Uterus (tissue), 3 donors: ENCODE measurements at regions not wholly inside any gene's neighbourhood (a gene's known extent, or its start where the extent isn't known, plus 50 kb on each side); places are given as distances from the start of the nearest gene placed in this dataset.

Experiments used
- DNase-seq, 2 donors: peaks; one replicate each; pipeline ENCODE4 v3.0.0-alpha.2; 2019 to 2020
- H3K27ac ChIP-seq, 2 donors: fragments of 200-600 bp; sonication (generic); 1 replicate in 1 of 2; 2 replicates in 1 of 2; pipeline ENCODE4 v1.5.1; 2016 to 2018
- H3K27me3 ChIP-seq, 2 donors: fragments of 200-600 bp; sonication (generic); one replicate each; pipeline ENCODE4 v1.5.1; 2018 to 2019; ENCODE audit warnings: control low read depth in 1 of 2
- H3K36me3 ChIP-seq, 2 donors: fragments of 200-600 bp; sonication (generic); one replicate each; pipeline ENCODE4 v1.5.1; 2019; ENCODE audit warnings: control low read depth in 1 of 2
- H3K4me1 ChIP-seq, 2 donors: fragments of 200-600 bp; sonication (generic); one replicate each; pipeline ENCODE4 v1.5.1; 2018 to 2019; ENCODE audit warnings: control low read depth in 1 of 2
- H3K4me3 ChIP-seq, 2 donors: fragments of 200-600 bp; sonication (generic); 1 replicate in 1 of 2; 2 replicates in 1 of 2; pipeline ENCODE4 v1.5.1; 2018 to 2019; ENCODE audit warnings: mild to moderate bottlenecking in 1 of 2
- H3K9me3 ChIP-seq, 2 donors: fragments of 200-600 bp; sonication (generic); one replicate each; pipeline ENCODE4 v1.5.1; 2019; ENCODE audit warnings: control low read depth in 1 of 2
- CTCF ChIP-seq, 4 experiments: fragments of 200-600 bp in 2 of 4; fragments of 450-650 bp in 2 of 4; sonication (generic) in 2 of 4; IDR thresholded peaks; one replicate each; pipeline ENCODE4 v1.5.1; 2016 to 2019; ENCODE audit warnings: antibody characterized with exemption in 4 of 4, mild to moderate bottlenecking in 2 of 4, moderate library complexity in 1 of 4
- POLR2A ChIP-seq, 2 donors: fragments of 450-650 bp; IDR thresholded peaks; one replicate each; pipeline ENCODE4 v1.6.1; 2016; ENCODE audit warnings: antibody characterized with exemption in 2 of 2, mild to moderate bottlenecking in 1 of 2, moderate library complexity in 1 of 2
- intact Hi-C: fragments of 100-400 bp; cut with DNase I; formaldehyde crosslinking; loops from one replicate; pipeline ENCODE4 v1.15.1; 2023; ENCODE audit warnings: low total_unique reads
- donor health status: DM: yes; HTN: yes; CAD: no.

GRCh38 chr5:158267228-158267627 is 408.3 kb upstream of the CLINT1 start:
- Histone ChIP-seq H3K4me3 (no peak overlapping the region), H3K27ac (no peak overlapping the region), H3K9me3 (no peaks in the 10 kb centered on the region), H3K27me3 (no peaks in the 10 kb centered on the region), H3K36me3 (no peaks in the 10 kb centered on the region), H3K4me1 (no peaks in the 10 kb centered on the region)
- intact Hi-C loops, result no loop called here
- DNase-seq, result no peak
- no peak for TF ChIP-seq CTCF (IDR thresholded peaks at IDR 0.05)
- no peak for TF ChIP-seq POLR2A (IDR thresholded peaks at IDR 0.05)

GRCh38 chr5:158265931-158266700 is 407.2 kb upstream of the CLINT1 start:
- Histone ChIP-seq H3K4me3 (no peak overlapping the region), H3K9me3 (no peaks in the 10 kb centered on the region), H3K36me3 (no peaks in the 10 kb centered on the region), H3K27me3 (no peaks in the 10 kb centered on the region), H3K4me1 (no peaks in the 10 kb centered on the region), H3K27ac (peak overlapping the region; percentile 30 to 34)
- TF ChIP-seq CTCF (IDR thresholded peaks at IDR 0.05) (no peak), POLR2A (IDR thresholded peaks at IDR 0.05) (no peak)
- intact Hi-C loops, result no loop called here
- DNase-seq, result peak in 1 of 2 donors; percentile 23

GRCh38 chr5:158265346-158265745 is 406.4 kb upstream of the CLINT1 start:
- H3K4me3 ChIP-seq, result no peak overlapping the region
- intact Hi-C loops, result no loop called here
- peak overlapping the region; percentile 30 to 34 for H3K27ac ChIP-seq
- H3K4me1 ChIP-seq, result no peaks in the 10 kb centered on the region
- DNase-seq, result no peak
- TF ChIP-seq POLR2A (IDR thresholded peaks at IDR 0.05) (no peak), CTCF (IDR thresholded peaks at IDR 0.05) (no peak)
- H3K36me3 ChIP-seq, result no peaks in the 10 kb centered on the region
- no peaks in the 10 kb centered on the region for H3K27me3 ChIP-seq
- H3K9me3 ChIP-seq, result no peaks in the 10 kb centered on the region

- intact Hi-C loops, result no loop called here
- no peak for DNase-seq
- H3K9me3 ChIP-seq, result no peaks in the 10 kb centered on the region
- H3K4me1 ChIP-seq, result no peaks in the 10 kb centered on the region
- no peaks in the 10 kb centered on the region for H3K36me3 ChIP-seq
- no peaks in the 10 kb centered on the region for H3K27me3 ChIP-seq
- TF ChIP-seq POLR2A (IDR thresholded peaks at IDR 0.05) (no peak), CTCF (IDR thresholded peaks at IDR 0.05) (no peak)
- no peak overlapping the region for H3K4me3 ChIP-seq
- no peak overlapping the region for H3K27ac ChIP-seq
Observed at GRCh38 chr5:158264264-158264663, 405.3 kb upstream of the CLINT1 start.

GRCh38 chr5:158261674-158262367 is 402.9 kb upstream of the CLINT1 start:
- DNase-seq, result no peak
- no peaks in the 10 kb centered on the region for H3K36me3 ChIP-seq
- H3K9me3 ChIP-seq, result no peaks in the 10 kb centered on the region
- H3K4me1 ChIP-seq, result no peaks in the 10 kb centered on the region
- no peak for TF ChIP-seq POLR2A (IDR thresholded peaks at IDR 0.05)
- no peak for TF ChIP-seq CTCF (IDR thresholded peaks at IDR 0.05)
- H3K27ac ChIP-seq, result no peak overlapping the region
- no peak overlapping the region for H3K4me3 ChIP-seq
- H3K27me3 ChIP-seq, result no peaks in the 10 kb centered on the region
- intact Hi-C loops, result no loop called here
